Neural crest cell (in vitro differentiated cells): ENCODE measurements at regions not wholly inside any gene's neighbourhood (a gene's known extent, or its start where the extent isn't known, plus 50 kb on each side); places are given as distances from the start of the nearest gene placed in this dataset.
A peak's percentile ranks its signal among the peaks of the same experiment; 100 is the strongest.

Source experiments
- DNase-seq: peaks from one replicate; pipeline ENCODE4 v3.0.0; 2021; ENCODE audit warnings: low read depth, mixed read lengths, low spot score
- H3K27ac Mint-ChIP-seq: one replicate; pipeline ENCODE4 v1.8.0; 2021; ENCODE audit warnings: mild to moderate bottlenecking, mixed read lengths; ENCODE audit not compliant: unreplicated experiment
- H3K27me3 Mint-ChIP-seq: 2 replicates; pipeline ENCODE4 v1.8.0; 2021; ENCODE audit warnings: low read depth, mild to moderate bottlenecking, mixed read lengths
- H3K36me3 Mint-ChIP-seq: 2 replicates; pipeline ENCODE4 v1.8.0; 2021; ENCODE audit warnings: low read depth, mild to moderate bottlenecking, mixed read lengths
- H3K4me1 Mint-ChIP-seq: 2 replicates; pipeline ENCODE4 v1.8.0; 2021; ENCODE audit warnings: mixed read lengths
- H3K4me3 Mint-ChIP-seq: one replicate; pipeline ENCODE4 v1.8.0; 2021; ENCODE audit warnings: mild to moderate bottlenecking, mixed read lengths
- H3K9me3 Mint-ChIP-seq: 2 replicates; pipeline ENCODE4 v1.8.0; 2021; ENCODE audit warnings: mixed read lengths
- CTCF ChIP-seq: fragments of 200-600 bp; sonication (generic); conservative IDR thresholded peaks from 2 replicates; pipeline ENCODE4 v1.5.0; 2021; ENCODE audit warnings: antibody characterized with exemption, mild to moderate bottlenecking

GRCh38 chr5:106363578-106363977, 1307.2 kb downstream of the EFNA5 start:
- H3K27ac Mint-ChIP-seq, result no peak overlapping the region
- peaks cover 4% of the 10 kb centered on the region for H3K36me3 Mint-ChIP-seq
- H3K4me3 Mint-ChIP-seq, result no peak overlapping the region
- H3K27me3 Mint-ChIP-seq, result no peaks in the 10 kb centered on the region
- no peaks in the 10 kb centered on the region for H3K4me1 Mint-ChIP-seq
- DNase-seq, result no peak
- peaks cover 6% of the 10 kb centered on the region for H3K9me3 Mint-ChIP-seq
- TF ChIP-seq CTCF, result no peak

- Mint-ChIP-seq H3K4me3 (no peak overlapping the region), H3K27me3 (no peaks in the 10 kb centered on the region), H3K27ac (no peak overlapping the region), H3K4me1 (no peaks in the 10 kb centered on the region), H3K36me3 (peaks cover 4% of the 10 kb centered on the region), H3K9me3 (peaks cover 6% of the 10 kb centered on the region)
- no peak for DNase-seq
- no peak for TF ChIP-seq CTCF
Observed at GRCh38 chr5:106361905-106362304, 1308.8 kb downstream of the EFNA5 start.

- no peaks in the 10 kb centered on the region for H3K27me3 Mint-ChIP-seq
- no peak for DNase-seq
- peak overlapping the region; percentile 39 for H3K27ac Mint-ChIP-seq
- TF ChIP-seq CTCF, result no peak
- H3K9me3 Mint-ChIP-seq, result peaks cover 9% of the 10 kb centered on the region
- no peak overlapping the region for H3K4me3 Mint-ChIP-seq
- H3K36me3 Mint-ChIP-seq, result no peaks in the 10 kb centered on the region
- peaks cover 3% of the 10 kb centered on the region for H3K4me1 Mint-ChIP-seq
Observed at GRCh38 chr5:106331415-106331814, 1339.3 kb downstream of the EFNA5 start.

GRCh38 chr5:106324356-106324755, 1346.4 kb downstream of the EFNA5 start:
- H3K4me1 Mint-ChIP-seq, result peaks cover 4% of the 10 kb centered on the region
- H3K27me3 Mint-ChIP-seq, result no peaks in the 10 kb centered on the region
- no peak overlapping the region for H3K27ac Mint-ChIP-seq
- TF ChIP-seq CTCF, result no peak
- H3K36me3 Mint-ChIP-seq, result no peaks in the 10 kb centered on the region
- DNase-seq, result no peak
- no peak overlapping the region for H3K4me3 Mint-ChIP-seq
- H3K9me3 Mint-ChIP-seq, result peaks cover 12% of the 10 kb centered on the region

- Mint-ChIP-seq H3K9me3 (peaks cover 6% of the 10 kb centered on the region), H3K27me3 (no peaks in the 10 kb centered on the region), H3K4me1 (peaks cover 4% of the 10 kb centered on the region), H3K36me3 (no peaks in the 10 kb centered on the region), H3K27ac (peak overlapping the region; percentile 68), H3K4me3 (no peak overlapping the region)
- no peak for TF ChIP-seq CTCF
- DNase-seq, result no peak
Observed at GRCh38 chr5:106321242-106321641, 1349.5 kb downstream of the EFNA5 start.
